IPS-18c (cell line): ENCODE measurements at regions not wholly inside any gene's neighbourhood (a gene's known extent, or its start where the extent isn't known, plus 50 kb on each side); places are given as distances from the start of the nearest gene placed in this dataset.
"Not testable (repeated sequence)": the region's sequence is repeated elsewhere in the genome, so short reads cannot be mapped to it uniquely, and the experiment has no call there.

Source experiments
- H3K4me3 ChIP-seq: 2 replicates; pipeline ENCODE4 v1.7.0; 2013; ENCODE audit warnings: low read depth, mild to moderate bottlenecking, low read length, moderate library complexity; ENCODE audit not compliant: insufficient read depth
- H3K9me3 ChIP-seq: one replicate; pipeline ENCODE4 v1.6.1; 2013; ENCODE audit warnings: mild to moderate bottlenecking, low read length, moderate library complexity; ENCODE audit not compliant: control insufficient read depth, insufficient read depth

- Histone ChIP-seq H3K9me3 (peaks cover 18% of the 10 kb centered on the region), H3K4me3 (no peak overlapping the region)
These were observed 898.1 kb downstream of the TYW1 start for GRCh38 chr7:67894746-67895145.

- Histone ChIP-seq H3K9me3 (peaks cover 16% of the 10 kb centered on the region), H3K4me3 (no peak overlapping the region)
These were observed 900.1 kb downstream of the TYW1 start for GRCh38 chr7:67896721-67897120.

DNA sequence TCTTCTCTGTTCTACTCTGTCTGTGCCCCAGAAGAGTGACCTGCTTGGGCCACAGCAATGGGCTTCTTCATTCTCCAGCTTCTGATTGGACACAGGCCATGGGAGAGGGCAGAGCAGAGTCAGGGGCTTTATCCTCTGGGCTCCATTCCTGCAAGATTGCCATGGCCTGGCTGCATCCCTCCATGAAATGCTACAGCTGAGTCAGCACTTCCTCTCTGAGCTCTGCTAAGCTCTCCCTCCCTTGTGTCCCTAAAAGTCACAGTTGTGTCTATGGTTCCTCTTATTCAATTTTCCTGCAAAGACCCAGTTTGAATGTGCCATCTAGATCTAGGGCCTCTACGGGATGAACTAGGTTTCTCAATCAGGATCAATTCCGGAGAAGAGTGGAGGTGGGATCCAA is 903.8 kb downstream of the TYW1 start:
- H3K4me3 ChIP-seq = no peak overlapping the region
- peaks cover 32% of the 10 kb centered on the region for H3K9me3 ChIP-seq

DNA sequence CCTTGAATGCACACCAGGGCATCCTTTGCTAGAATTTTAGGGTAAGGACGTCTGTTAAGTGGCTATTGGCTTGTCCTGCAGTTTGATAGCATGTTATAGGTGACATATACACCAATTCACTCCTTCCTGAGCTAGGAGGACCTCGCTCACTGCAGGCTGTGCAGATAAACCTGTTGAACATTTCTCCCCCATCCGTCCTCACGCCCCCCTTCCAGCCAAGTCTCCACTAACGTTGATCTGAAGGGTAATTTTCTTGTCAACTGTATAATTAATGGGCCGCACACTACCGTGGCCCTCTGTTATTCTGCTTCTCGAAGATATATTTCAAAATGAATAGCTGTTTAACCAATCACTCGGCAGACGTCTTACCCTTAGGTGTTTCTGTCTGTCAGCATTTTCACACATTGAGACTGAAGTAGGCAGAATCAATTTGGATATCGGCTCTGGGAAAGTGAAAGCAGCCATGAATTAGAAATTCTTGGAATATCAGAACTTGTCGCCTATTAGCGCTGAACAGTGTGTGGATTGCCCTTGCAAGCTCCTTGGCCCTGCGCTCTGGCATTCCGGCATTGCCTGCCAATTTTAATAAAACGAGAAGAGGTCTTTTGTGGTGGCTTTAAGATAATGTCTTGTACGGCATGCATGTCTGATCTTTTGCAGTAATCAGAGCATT is 905.3 kb downstream of the TYW1 start:
- Histone ChIP-seq H3K4me3 (no peak overlapping the region), H3K9me3 (peaks cover 25% of the 10 kb centered on the region)

GRCh38 chr7:67907792-67908191 is 911.2 kb downstream of the TYW1 start:
- Histone ChIP-seq H3K9me3 (peaks cover 35% of the 10 kb centered on the region), H3K4me3 (no peak overlapping the region)

GRCh38 chr7:67912437-67912836 is 915.8 kb downstream of the TYW1 start:
- Histone ChIP-seq H3K9me3 (peaks cover 36% of the 10 kb centered on the region), H3K4me3 (no peak overlapping the region)

- Histone ChIP-seq H3K4me3 (no peak overlapping the region), H3K9me3 (peaks cover 38% of the 10 kb centered on the region)
These were observed 917.0 kb downstream of the TYW1 start for GRCh38 chr7:67913604-67914003.

DNA sequence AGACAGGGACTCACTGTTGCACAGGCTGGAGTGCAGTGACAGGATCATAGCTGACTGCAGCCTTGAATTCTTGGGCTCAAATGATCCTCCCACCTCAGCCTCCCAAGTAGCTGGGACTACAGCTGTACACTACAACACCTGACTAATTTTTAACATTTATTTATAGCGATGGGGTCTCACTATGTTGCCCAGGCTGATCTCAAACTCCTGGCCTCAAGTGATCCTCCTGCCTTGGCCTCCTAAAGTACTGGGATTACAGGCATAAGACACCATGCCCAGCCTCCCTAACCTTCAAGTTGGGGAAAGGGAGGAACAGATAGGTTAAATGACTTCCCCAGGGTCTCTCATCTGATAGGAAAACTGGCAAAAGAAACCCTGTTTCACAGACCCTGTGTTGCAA is 919.5 kb downstream of the TYW1 start:
- H3K4me3 ChIP-seq = not testable (repeated sequence)

GRCh38 chr7:67916571-67917436 is 920.2 kb downstream of the TYW1 start:
- Histone ChIP-seq H3K4me3 (no peak overlapping the region), H3K9me3 (peaks cover 29% of the 10 kb centered on the region)

More for the DNA sequence above, 919.5 kb downstream of the TYW1 start:
- H3K9me3 ChIP-seq = peaks cover 30% of the 10 kb centered on the region

DNA sequence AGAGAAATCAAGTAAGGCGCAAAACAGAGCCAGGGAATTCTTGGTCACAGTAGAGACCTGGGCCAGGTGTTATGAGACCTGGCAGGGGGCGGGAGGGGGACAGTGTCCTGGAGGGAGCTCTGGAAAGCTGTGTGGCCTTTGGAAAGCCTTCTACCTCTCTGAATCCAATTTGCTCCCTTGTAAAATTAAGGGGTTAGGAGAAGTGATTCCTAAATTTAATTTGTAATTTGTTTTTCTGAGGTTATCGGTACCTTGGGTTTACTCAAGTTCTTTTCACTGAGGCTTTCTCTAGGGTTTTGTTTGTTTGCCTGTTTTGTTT is 920.8 kb downstream of the TYW1 start:
- Histone ChIP-seq H3K4me3 (no peak overlapping the region), H3K9me3 (peaks cover 31% of the 10 kb centered on the region)

- H3K9me3 ChIP-seq = peaks cover 29% of the 10 kb centered on the region
- H3K4me3 ChIP-seq = 0 out of 2 replicates have a peak overlapping the region, but pooled peaks have one; percentile 22
These were observed 921.5 kb downstream of the TYW1 start for GRCh38 chr7:67918158-67918557.

GRCh38 chr7:67923286-67923685 is 926.7 kb downstream of the TYW1 start:
- Histone ChIP-seq H3K9me3 (peaks cover 26% of the 10 kb centered on the region), H3K4me3 (no peak overlapping the region)

DNA sequence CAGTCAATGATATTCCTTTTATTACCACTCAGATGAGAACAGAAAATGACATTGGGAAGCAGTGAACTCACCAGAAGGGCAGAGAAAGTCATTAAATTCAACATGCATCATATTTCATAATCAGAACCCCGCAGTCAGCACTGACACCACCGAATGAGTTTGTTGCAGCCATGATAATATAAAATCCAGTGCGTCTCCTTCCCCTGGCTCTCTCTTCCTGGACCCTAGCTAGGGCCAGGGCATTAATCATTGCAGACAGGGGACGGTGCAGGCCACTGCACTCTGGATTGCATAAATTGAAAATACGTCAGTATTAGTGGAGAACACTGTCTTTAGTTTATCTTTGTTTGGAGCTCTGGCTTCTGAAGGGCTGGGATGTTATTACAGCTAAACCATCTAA is 931.5 kb downstream of the TYW1 start:
- Histone ChIP-seq H3K4me3 (no peak overlapping the region), H3K9me3 (peaks cover 25% of the 10 kb centered on the region)

- H3K9me3 ChIP-seq = peaks cover 28% of the 10 kb centered on the region
- not testable (repeated sequence) for H3K4me3 ChIP-seq
These were observed 939.8 kb downstream of the TYW1 start for GRCh38 chr7:67936447-67936846.

GRCh38 chr7:67940400-67940799 is 943.8 kb downstream of the TYW1 start:
- Histone ChIP-seq H3K4me3 (no peak overlapping the region), H3K9me3 (peaks cover 28% of the 10 kb centered on the region)

GRCh38 chr7:67947191-67947590 is 950.6 kb downstream of the TYW1 start:
- H3K9me3 ChIP-seq = peaks cover 26% of the 10 kb centered on the region
- H3K4me3 ChIP-seq = no peak overlapping the region

- Histone ChIP-seq H3K9me3 (peaks cover 26% of the 10 kb centered on the region), H3K4me3 (no peak overlapping the region)
These were observed 951.0 kb downstream of the TYW1 start for GRCh38 chr7:67947646-67948045.

GRCh38 chr7:67950321-67951083 is 953.9 kb downstream of the TYW1 start:
- Histone ChIP-seq H3K4me3 (no peak overlapping the region), H3K9me3 (peaks cover 28% of the 10 kb centered on the region)
